HepG2 (cell line): ENCODE measurements at regions not wholly inside any gene's neighbourhood (a gene's known extent, or its start where the extent isn't known, plus 50 kb on each side); places are given as distances from the start of the nearest gene placed in this dataset.

ENCODE experiments used
- CBFB ChIP-seq: sonication (generic); formaldehyde crosslinking; IDR thresholded peaks from 2 replicates; pipeline ENCODE4 v1.4.0; 2020; ENCODE audit warnings: missing genetic modification reagents
- POLR2AphosphoS5 ChIP-seq: IDR thresholded peaks from 2 replicates; pipeline ENCODE4 v1.6.1; 2012; ENCODE audit warnings: low read depth, low read length
- ZBTB1 ChIP-seq: sonication (generic); formaldehyde crosslinking; IDR thresholded peaks from 2 replicates; pipeline ENCODE4 v1.4.0; 2020; ENCODE audit warnings: missing genetic modification reagents, borderline replicate concordance
- ZNF253 ChIP-seq: sonication (generic); formaldehyde crosslinking; IDR thresholded peaks from 2 replicates; pipeline ENCODE4 v1.8.0; 2022; ENCODE audit warnings: mild to moderate bottlenecking, missing genetic modification reagents, borderline replicate concordance
- ZNF614 ChIP-seq: IDR thresholded peaks from 2 replicates; pipeline ENCODE4 v1.6.1; 2018; ENCODE audit warnings: missing biosample characterization, missing genetic modification reagents, inconsistent platforms, borderline replicate concordance
- ZNF639 ChIP-seq: conservative IDR thresholded peaks from 2 replicates; pipeline ENCODE4 v1.6.1; 2018; ENCODE audit warnings: missing genetic modification reagents
- TF ChIP-seq, protein P1 (sequence below), 2 experiments: IDR thresholded peaks; 2 replicates each; pipeline ENCODE4 v1.6.1; 2011 to 2012; ENCODE audit warnings: low read length in 2 of 2, borderline replicate concordance in 1 of 2, low read depth in 1 of 2, mild to moderate bottlenecking in 1 of 2, moderate library complexity in 1 of 2

- TF ChIP-seq ZNF253 = no peak
- TF ChIP-seq ZNF614 = no peak
- TF ChIP-seq POLR2AphosphoS5 = no peak
- no peak for TF ChIP-seq ZNF639 (CRISPR knock-in tag)
- no peak for TF ChIP-seq ZBTB1
- no peak for TF ChIP-seq CBFB
- TF ChIP-seq, protein P1, sequence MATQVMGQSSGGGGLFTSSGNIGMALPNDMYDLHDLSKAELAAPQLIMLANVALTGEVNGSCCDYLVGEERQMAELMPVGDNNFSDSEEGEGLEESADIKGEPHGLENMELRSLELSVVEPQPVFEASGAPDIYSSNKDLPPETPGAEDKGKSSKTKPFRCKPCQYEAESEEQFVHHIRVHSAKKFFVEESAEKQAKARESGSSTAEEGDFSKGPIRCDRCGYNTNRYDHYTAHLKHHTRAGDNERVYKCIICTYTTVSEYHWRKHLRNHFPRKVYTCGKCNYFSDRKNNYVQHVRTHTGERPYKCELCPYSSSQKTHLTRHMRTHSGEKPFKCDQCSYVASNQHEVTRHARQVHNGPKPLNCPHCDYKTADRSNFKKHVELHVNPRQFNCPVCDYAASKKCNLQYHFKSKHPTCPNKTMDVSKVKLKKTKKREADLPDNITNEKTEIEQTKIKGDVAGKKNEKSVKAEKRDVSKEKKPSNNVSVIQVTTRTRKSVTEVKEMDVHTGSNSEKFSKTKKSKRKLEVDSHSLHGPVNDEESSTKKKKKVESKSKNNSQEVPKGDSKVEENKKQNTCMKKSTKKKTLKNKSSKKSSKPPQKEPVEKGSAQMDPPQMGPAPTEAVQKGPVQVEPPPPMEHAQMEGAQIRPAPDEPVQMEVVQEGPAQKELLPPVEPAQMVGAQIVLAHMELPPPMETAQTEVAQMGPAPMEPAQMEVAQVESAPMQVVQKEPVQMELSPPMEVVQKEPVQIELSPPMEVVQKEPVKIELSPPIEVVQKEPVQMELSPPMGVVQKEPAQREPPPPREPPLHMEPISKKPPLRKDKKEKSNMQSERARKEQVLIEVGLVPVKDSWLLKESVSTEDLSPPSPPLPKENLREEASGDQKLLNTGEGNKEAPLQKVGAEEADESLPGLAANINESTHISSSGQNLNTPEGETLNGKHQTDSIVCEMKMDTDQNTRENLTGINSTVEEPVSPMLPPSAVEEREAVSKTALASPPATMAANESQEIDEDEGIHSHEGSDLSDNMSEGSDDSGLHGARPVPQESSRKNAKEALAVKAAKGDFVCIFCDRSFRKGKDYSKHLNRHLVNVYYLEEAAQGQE (IDR thresholded peaks at IDR 0.05; ENCODE audit: borderline replicate concordance in 1 of 2, low read depth in 1 of 2, low read length in 2 of 2) = no peak
Measured at GRCh38 chr18:37847544-37847943, 281.9 kb upstream of the CELF4 start.
